GM19239 (cell line): ENCODE measurements at regions not wholly inside any gene's neighbourhood (a gene's known extent, or its start where the extent isn't known, plus 50 kb on each side); places are given as distances from the start of the nearest gene placed in this dataset.
"Not testable (repeated sequence)": the region's sequence is repeated elsewhere in the genome, so short reads cannot be mapped to it uniquely, and the experiment has no call there.

Experiments used
- DNase-seq: peaks from one replicate; pipeline ENCODE4 v3.0.0; 2011; ENCODE audit warnings: low spot score; ENCODE audit not compliant: insufficient read length
- FAIRE-seq: peaks from 2 replicates; lab custom pipeline; 2011; peaks lifted over from hg19 to GRCh38; lab: Jason Lieb, UNC

GRCh38 chr2:131665716-131666115, 138.0 kb downstream of the CCDC74A start:
- FAIRE-seq, DNase-seq: not testable (repeated sequence)

DNA sequence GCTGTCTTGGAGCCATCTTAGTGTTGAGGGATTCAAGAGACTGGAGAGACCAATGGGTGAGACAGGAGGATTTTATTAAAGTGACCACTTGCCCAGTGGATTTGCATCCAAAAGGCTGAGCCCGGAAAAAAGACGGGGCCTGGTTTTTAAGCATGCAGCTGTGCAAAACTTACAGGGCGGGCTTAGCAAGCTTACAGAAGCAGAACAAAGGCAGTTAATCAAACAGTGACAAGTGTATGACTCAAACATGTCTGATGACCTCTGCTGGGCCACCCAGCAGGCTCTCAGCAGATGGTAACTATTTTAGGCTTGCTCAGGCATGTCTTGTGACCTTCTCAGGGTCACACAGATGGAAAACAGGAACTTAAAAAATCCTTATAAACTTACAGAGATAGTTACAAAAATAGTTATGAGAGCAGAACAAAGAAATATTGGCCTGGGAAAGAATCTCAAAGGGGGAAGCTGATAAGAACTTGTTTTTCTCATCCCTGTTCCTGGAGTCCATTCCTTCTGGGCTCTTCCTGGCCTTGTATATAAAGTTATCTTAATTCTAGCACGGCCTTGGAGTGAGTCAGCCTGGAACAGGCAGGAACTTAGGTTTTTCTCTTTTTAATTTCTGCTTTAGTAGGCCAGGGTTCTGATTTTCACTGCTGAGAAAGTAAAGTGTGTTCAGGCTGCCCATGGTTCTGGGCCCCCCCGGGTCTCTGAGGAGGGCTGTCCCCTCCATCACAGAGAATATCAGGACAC, 141.3 kb downstream of the CCDC74A start:
- not testable (repeated sequence) for FAIRE-seq, DNase-seq

- not testable (repeated sequence) for DNase-seq, FAIRE-seq
Measured at GRCh38 chr2:131671841-131672470, 144.3 kb downstream of the CCDC74A start.

GRCh38 chr2:131672471-131673399, 145.0 kb downstream of the CCDC74A start:
- DNase-seq, FAIRE-seq: not testable (repeated sequence)

DNA sequence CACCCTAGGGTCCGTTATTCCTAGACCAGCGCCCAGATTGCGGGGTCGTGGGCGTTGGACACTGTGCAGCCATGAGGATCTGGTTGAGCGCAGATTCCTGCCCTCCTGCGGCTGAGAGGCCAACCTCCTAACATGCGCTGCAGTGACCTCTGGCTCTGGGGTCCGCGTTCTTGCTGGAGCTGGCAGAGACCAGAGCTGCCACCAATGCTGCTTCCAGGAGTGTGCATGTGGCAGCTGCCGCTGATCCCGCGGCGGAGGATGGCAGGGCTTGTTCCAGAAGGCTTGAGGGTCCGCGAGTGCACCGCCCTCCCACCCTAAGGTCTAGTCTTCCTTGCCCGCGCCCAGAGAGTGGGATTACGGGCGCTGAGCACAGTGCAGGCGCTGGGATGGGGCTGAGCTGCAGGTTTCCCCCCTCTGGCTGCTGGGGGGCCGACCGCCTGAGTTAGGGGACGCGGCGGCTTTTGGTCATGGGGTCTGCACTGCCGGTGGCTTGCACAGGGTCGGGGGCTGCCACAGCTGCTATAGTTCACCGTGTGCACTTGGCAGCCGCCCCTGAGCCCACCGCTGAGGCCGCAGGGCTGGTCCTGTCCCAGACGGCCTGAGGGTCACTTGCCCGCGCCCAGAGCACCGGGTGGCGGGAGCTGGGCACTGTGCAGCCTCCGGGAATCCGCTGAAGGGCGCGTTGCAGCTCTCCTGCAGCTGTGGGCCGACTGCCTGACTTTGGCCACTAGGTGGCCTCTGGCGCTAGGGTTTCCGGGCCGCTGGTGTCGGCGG, 145.9 kb downstream of the CCDC74A start:
- DNase-seq (peak; percentile 46), FAIRE-seq (no peak)

GRCh38 chr2:131674174-131674507, 146.5 kb downstream of the CCDC74A start:
- FAIRE-seq (no peak), DNase-seq (no peak)

DNA sequence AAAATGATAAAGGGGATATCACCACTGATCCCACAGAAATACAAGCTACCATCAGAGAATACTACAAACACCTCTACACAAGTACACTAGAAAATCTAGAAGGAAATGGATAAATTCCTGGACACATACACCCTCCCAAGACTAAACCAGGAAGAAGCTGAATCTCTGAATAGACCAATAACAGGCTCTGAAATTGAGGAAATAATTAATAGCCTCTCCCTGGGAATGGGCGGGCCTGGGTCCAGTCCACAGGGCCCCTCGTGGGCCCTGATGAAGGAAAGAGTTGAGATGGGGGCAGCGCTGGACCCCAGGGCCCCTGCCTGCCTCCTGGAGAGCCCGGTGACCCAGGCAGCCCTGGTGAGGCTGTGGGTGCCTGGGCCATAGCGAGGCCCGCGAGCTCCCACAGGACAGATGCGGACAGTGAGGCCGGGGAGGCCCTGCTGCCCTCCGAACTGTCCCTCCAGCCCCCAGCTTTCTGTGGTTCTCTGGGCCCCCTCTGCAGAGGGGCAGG, 154.0 kb downstream of the CCDC74A start:
- DNase-seq, FAIRE-seq: not testable (repeated sequence)

- peak; percentile 11 for FAIRE-seq
- peak; percentile 57 for DNase-seq
Measured at GRCh38 chr2:131682122-131682944, 154.6 kb downstream of the CCDC74A start.

DNA sequence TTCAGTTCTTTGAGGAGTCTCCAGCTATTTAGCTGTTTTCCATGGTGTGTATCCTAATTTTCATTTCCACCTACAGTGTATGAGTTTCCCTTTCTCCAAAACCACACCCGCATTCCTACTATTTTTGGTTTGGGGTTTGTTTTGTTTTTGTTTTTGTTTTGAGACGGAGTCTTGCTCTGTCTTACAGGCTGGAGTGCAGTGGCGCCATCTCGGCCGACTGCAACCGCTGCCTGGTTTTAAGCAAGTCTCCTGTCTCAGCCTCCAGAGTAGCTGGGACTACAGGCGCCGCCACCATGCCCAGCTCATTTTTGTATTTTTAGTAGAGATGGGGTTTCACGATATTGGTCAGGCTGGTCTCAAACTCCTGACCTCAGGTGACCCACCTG, 155.2 kb downstream of the CCDC74A start:
- DNase-seq, FAIRE-seq: not testable (repeated sequence)

GRCh38 chr2:131684631-131685316, 157.1 kb downstream of the CCDC74A start:
- not testable (repeated sequence) for FAIRE-seq, DNase-seq

GRCh38 chr2:131686164-131686893, 158.6 kb downstream of the CCDC74A start:
- DNase-seq, FAIRE-seq: not testable (repeated sequence)

DNA sequence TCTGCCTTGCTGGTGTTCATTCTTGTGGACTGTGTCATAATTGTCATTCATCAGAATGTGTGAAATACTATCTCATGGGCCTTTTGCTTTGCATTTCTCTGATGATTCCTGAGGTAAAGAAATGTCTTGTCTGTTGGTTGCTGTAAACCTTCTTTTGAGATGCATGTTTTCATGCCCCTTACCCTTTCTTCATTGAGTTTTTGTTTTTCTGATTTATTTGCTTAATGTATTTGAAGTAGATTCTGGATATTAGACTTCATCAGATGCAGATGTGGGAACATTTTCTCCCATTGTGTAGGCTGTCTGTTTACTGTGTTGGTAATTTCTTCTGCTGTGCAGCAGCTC, 159.2 kb downstream of the CCDC74A start:
- FAIRE-seq, DNase-seq: not testable (repeated sequence)

GRCh38 chr2:131689066-131689465, 161.4 kb downstream of the CCDC74A start:
- not testable (repeated sequence) for DNase-seq, FAIRE-seq

- not testable (repeated sequence) for FAIRE-seq, DNase-seq
Measured at GRCh38 chr2:131711268-131711667, 183.6 kb downstream of the CCDC74A start.

- FAIRE-seq, DNase-seq: not testable (repeated sequence)
Measured at GRCh38 chr2:131717907-131718306, 190.2 kb downstream of the CCDC74A start.

DNA sequence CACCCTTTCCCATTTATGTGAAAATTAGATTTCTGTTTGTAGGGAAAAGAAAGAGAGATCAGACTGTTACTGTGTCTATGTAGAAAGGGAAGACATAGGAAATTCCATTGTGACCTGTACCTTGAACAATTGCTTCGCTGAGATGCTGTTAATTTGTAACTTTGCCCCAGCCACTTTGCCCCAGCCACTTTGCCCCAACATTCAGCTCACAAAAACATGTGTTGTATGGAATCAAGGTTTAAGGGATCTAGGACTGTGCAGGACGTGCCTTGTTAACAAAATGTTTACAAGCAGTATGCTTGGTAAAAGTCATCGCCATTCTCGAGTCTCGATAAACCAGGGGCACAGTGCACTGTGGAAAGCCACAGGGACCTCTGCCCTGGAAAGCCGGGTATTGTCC, 193.5 kb downstream of the CCDC74A start:
- FAIRE-seq, DNase-seq: not testable (repeated sequence)

GRCh38 chr2:131722256-131722655, 194.6 kb downstream of the CCDC74A start:
- not testable (repeated sequence) for FAIRE-seq, DNase-seq
